ENCODE measurements at regions not wholly inside any gene's neighbourhood (a gene's known extent, or its start where the extent isn't known, plus 50 kb on each side); places are given as distances from the start of the nearest gene placed in this dataset.

DNA sequence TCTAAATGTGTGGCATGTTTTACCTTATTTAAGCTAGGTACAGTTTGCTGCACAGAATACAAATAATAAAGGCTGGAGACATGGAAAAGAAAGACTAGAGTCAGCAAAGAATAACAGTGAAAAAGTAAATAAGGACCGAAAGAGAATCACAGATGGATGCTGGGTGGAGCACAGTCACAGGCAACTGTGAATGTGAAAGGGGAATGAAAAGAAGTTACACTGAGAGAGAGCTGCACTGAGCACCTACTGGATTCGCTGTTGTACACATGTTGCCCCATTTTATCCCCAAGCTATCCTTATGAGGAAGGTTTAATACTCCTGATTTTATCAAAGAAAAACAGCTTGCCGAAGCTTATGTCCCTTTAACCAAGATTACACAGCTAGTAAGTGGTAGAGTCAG lies 165.4 kb upstream of the RGMB start:
- FAIRE-seq (no peak), DNase-seq (ENCODE audit: low read depth) (no peak)
- Histone ChIP-seq H3K4me3 (ENCODE audit: low read depth, low read length) (no peak overlapping the region), H3K27me3 (ENCODE audit: control insufficient read depth, insufficient read depth, low read length) (no peaks in the 10 kb centered on the region), H3K36me3 (ENCODE audit: control insufficient read depth, insufficient read depth, low read length) (no peaks in the 10 kb centered on the region)
- TF ChIP-seq, protein P1, sequence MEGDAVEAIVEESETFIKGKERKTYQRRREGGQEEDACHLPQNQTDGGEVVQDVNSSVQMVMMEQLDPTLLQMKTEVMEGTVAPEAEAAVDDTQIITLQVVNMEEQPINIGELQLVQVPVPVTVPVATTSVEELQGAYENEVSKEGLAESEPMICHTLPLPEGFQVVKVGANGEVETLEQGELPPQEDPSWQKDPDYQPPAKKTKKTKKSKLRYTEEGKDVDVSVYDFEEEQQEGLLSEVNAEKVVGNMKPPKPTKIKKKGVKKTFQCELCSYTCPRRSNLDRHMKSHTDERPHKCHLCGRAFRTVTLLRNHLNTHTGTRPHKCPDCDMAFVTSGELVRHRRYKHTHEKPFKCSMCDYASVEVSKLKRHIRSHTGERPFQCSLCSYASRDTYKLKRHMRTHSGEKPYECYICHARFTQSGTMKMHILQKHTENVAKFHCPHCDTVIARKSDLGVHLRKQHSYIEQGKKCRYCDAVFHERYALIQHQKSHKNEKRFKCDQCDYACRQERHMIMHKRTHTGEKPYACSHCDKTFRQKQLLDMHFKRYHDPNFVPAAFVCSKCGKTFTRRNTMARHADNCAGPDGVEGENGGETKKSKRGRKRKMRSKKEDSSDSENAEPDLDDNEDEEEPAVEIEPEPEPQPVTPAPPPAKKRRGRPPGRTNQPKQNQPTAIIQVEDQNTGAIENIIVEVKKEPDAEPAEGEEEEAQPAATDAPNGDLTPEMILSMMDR (IDR thresholded peaks at IDR 0.05; ENCODE audit: insufficient read depth, low read length, severe bottlenecking) = no peak

- Histone ChIP-seq H3K36me3 (ENCODE audit: control insufficient read depth, insufficient read depth, low read length) (no peaks in the 10 kb centered on the region), H3K4me3 (ENCODE audit: low read depth, low read length) (no peak overlapping the region), H3K27me3 (ENCODE audit: control insufficient read depth, insufficient read depth, low read length) (no peaks in the 10 kb centered on the region)
- FAIRE-seq = peak; percentile 58
- no peak for DNase-seq (ENCODE audit: low read depth)
- TF ChIP-seq, protein P1 (IDR thresholded peaks at IDR 0.05; ENCODE audit: insufficient read depth, low read length, severe bottlenecking) = no peak
Observed at GRCh38 chr5:98614341-98614740, 159.1 kb upstream of the RGMB start.

GRCh38 chr5:98621821-98622220 lies 151.6 kb upstream of the RGMB start:
- no peaks in the 10 kb centered on the region for H3K27me3 ChIP-seq (ENCODE audit: control insufficient read depth, insufficient read depth, low read length)
- TF ChIP-seq, protein P1 (IDR thresholded peaks at IDR 0.05; ENCODE audit: insufficient read depth, low read length, severe bottlenecking) = no peak
- DNase-seq (ENCODE audit: low read depth) (no peak), FAIRE-seq (no peak)
- H3K4me3 ChIP-seq (ENCODE audit: low read depth, low read length) = no peak overlapping the region
- H3K36me3 ChIP-seq (ENCODE audit: control insufficient read depth, insufficient read depth, low read length) = no peaks in the 10 kb centered on the region

DNA sequence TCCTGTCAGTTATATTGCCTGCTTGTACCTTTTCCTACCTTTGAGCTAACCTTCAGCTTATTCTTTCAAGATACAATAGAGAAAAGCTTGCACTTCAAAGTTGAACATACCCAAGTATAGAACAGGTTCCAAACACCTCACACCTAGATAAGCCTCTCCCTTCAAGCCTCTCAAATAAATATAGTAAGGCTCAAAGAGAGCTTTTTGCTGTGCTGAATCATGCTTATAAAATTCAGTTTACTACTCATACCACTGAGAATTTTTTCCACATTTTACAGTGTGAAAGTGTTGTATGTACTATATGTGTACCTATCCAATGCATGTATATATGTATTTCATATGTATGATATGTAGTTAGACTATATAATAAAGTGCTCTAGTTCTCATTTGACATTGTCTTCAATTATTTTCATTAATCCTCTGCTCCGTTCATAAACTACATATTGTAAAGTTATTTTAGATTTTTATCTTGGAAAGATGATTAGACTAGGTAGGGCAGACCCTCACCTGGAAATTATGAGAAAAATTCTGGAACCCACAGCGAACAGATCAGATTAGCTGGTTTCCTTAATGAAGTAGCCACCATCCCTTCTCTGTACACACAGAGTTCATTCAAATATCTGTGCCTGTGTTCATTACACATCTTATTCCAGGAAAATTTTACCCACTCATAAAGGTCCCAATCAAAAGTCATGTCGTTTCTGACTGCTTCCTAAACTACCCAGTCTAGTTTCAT lies 149.2 kb upstream of the RGMB start:
- FAIRE-seq (no peak), DNase-seq (ENCODE audit: low read depth) (no peak)
- H3K4me3 ChIP-seq (ENCODE audit: low read depth, low read length) = no peak overlapping the region
- no peaks in the 10 kb centered on the region for H3K36me3 ChIP-seq (ENCODE audit: control insufficient read depth, insufficient read depth, low read length)
- TF ChIP-seq, protein P1 (IDR thresholded peaks at IDR 0.05; ENCODE audit: insufficient read depth, low read length, severe bottlenecking) = no peak
- H3K27me3 ChIP-seq (ENCODE audit: control insufficient read depth, insufficient read depth, low read length) = no peaks in the 10 kb centered on the region

DNA sequence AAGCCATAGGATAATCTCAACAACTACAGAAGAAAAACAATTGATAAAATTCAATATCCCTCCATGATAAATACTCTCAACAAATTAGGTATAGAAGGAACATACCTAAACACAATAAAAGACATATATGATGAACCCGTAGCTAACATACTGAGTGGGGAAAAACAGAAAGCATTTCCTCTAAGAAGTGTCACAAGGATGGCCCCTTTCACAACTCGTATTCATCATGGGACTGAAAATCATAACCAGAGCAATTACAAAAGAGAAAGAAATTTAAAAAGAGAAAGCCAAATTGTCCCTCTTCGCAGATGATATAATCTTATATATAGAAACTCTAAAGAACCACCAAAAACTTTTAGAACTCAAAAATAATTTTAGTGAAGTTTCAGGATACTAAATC lies 146.3 kb upstream of the RGMB start:
- Histone ChIP-seq H3K4me3 (ENCODE audit: low read depth, low read length) (no peak overlapping the region), H3K36me3 (ENCODE audit: control insufficient read depth, insufficient read depth, low read length) (no peaks in the 10 kb centered on the region), H3K27me3 (ENCODE audit: control insufficient read depth, insufficient read depth, low read length) (no peaks in the 10 kb centered on the region)
- TF ChIP-seq, protein P1 (IDR thresholded peaks at IDR 0.05; ENCODE audit: insufficient read depth, low read length, severe bottlenecking) = no peak
- FAIRE-seq (no peak), DNase-seq (ENCODE audit: low read depth) (no peak)

DNA sequence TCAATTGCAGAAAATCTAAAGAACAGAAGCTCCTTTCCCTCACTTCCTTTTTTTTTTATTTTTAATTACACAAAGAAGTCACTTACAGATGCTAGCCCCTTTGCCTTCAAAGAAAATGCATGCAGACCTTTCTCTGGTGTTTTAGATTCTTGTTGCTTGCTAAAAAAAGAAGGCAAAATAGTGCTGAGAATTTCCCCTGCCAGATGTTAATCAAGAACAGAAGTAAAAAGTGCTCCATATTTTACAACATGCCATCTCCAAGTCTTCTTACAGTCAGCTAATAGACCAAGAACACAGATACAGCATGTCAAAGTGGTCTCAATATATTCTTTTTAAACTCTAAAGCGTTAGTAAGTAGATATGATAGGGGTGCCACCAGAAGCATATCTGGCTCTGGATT lies 142.8 kb upstream of the RGMB start:
- H3K36me3 ChIP-seq (ENCODE audit: control insufficient read depth, insufficient read depth, low read length) = no peaks in the 10 kb centered on the region
- TF ChIP-seq, protein P1 (IDR thresholded peaks at IDR 0.05; ENCODE audit: insufficient read depth, low read length, severe bottlenecking) = no peak
- DNase-seq (ENCODE audit: low read depth) (no peak), FAIRE-seq (no peak)
- no peak overlapping the region for H3K4me3 ChIP-seq (ENCODE audit: low read depth, low read length)
- H3K27me3 ChIP-seq (ENCODE audit: control insufficient read depth, insufficient read depth, low read length) = no peaks in the 10 kb centered on the region
